AG10803 (cell line): ENCODE measurements at regions not wholly inside any gene's neighbourhood (a gene's known extent, or its start where the extent isn't known, plus 50 kb on each side); places are given as distances from the start of the nearest gene placed in this dataset.

Experiments
- DNase-seq: peaks from one replicate; pipeline ENCODE4 v3.0.0; 2010; ENCODE audit warnings: low read depth
- H3K4me3 ChIP-seq: 2 replicates; pipeline ENCODE4 v1.5.1; 2011; ENCODE audit warnings: mild to moderate bottlenecking, low read length, control low read depth
- CTCF ChIP-seq: conservative IDR thresholded peaks from 2 replicates; pipeline ENCODE4 v1.5.1; 2011; ENCODE audit warnings: mild to moderate bottlenecking, low read length, control low read depth, inconsistent platforms

- no peak overlapping the region for H3K4me3 ChIP-seq
- no peak for DNase-seq
- TF ChIP-seq CTCF, result no peak
These were observed 594.2 kb downstream of the ZBBX start for GRCh38 chr3:166785876-166786275.

GRCh38 chr3:166783206-166783605 is 596.9 kb downstream of the ZBBX start:
- H3K4me3 ChIP-seq, result no peak overlapping the region
- no peak for DNase-seq
- TF ChIP-seq CTCF, result no peak

- H3K4me3 ChIP-seq, result no peak overlapping the region
- no peak for TF ChIP-seq CTCF
- no peak for DNase-seq
These were observed 615.3 kb downstream of the ZBBX start for GRCh38 chr3:166764698-166765318.

GRCh38 chr3:166759736-166760513 is 620.2 kb downstream of the ZBBX start:
- H3K4me3 ChIP-seq, result no peak overlapping the region
- no peak for DNase-seq

GRCh38 chr3:166752214-166752613 is 627.9 kb downstream of the ZBBX start:
- no peak for DNase-seq
- TF ChIP-seq CTCF, result no peak
- H3K4me3 ChIP-seq, result no peak overlapping the region

More at GRCh38 chr3:166759736-166760513, 620.2 kb downstream of the ZBBX start:
- TF ChIP-seq CTCF, result no peak

GRCh38 chr3:166743481-166744134 is 636.5 kb downstream of the ZBBX start:
- no peak for DNase-seq
- TF ChIP-seq CTCF, result no peak
- H3K4me3 ChIP-seq, result no peak overlapping the region
